ENCODE measurements at regions not wholly inside any gene's neighbourhood (a gene's known extent, or its start where the extent isn't known, plus 50 kb on each side); places are given as distances from the start of the nearest gene placed in this dataset.

DNA sequence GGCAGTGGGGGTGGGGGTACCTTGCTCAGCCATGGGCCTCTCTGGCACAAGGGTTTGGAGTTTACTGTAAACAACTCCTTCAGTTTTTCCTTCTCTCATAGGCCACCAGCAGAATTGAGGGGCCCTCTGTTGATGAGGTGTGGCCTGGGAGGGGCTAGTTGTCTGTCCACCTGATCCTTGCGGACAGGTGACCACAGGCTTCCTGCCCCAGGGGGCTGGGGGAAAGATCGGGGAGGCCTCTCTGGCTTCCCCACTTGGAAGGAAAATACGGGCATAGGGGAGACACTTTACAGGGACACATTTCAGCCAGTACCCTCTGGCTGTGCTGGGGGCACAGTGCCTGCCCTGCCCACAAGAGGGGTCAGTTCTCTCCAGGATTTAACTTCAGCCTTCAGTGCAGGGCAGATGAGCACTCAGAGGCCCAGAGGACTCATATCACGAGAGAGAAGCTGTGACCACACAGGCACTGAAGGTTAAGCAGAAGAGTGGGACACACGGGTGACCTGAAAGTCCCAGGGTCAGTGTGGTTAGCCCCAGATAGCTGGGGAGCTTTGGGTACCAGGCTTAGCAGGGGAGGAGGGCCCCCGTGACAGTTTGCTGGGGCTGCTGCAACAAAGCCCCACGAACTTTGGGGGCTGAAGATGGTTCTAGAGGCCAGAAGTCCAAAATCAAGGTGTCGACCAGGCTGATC is 245.9 kb downstream of the SEC14L1 start:
- TF ChIP-seq FOXM1 (IDR thresholded peaks at IDR 0.05; ENCODE audit: borderline replicate concordance, low read depth): no peak
- TF ChIP-seq CREB1 (IDR thresholded peaks at IDR 0.05; ENCODE audit: low read depth): no peak
- TF ChIP-seq ZBTB7A (IDR thresholded peaks at IDR 0.05; ENCODE audit: low read depth): no peak
- TF ChIP-seq, protein P1, sequence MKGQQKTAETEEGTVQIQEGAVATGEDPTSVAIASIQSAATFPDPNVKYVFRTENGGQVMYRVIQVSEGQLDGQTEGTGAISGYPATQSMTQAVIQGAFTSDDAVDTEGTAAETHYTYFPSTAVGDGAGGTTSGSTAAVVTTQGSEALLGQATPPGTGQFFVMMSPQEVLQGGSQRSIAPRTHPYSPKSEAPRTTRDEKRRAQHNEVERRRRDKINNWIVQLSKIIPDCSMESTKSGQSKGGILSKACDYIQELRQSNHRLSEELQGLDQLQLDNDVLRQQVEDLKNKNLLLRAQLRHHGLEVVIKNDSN (IDR thresholded peaks at IDR 0.05): no peak
- no peak for TF ChIP-seq NFIC (IDR thresholded peaks at IDR 0.05)
- no peak for TF ChIP-seq EGR1 (IDR thresholded peaks at IDR 0.05)
- TF ChIP-seq, protein P2, sequence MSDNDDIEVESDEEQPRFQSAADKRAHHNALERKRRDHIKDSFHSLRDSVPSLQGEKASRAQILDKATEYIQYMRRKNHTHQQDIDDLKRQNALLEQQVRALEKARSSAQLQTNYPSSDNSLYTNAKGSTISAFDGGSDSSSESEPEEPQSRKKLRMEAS (IDR thresholded peaks at IDR 0.05): no peak
- TF ChIP-seq RAD21 (IDR thresholded peaks at IDR 0.05; ENCODE audit: low read depth): no peak
- no peak for TF ChIP-seq TAF1 (IDR thresholded peaks at IDR 0.05; ENCODE audit: low read depth)
- no peak for TF ChIP-seq CEBPB (IDR thresholded peaks at IDR 0.05)
- TF ChIP-seq YY1 (IDR thresholded peaks at IDR 0.05; ENCODE audit: low read depth): no peak
- no peak for TF ChIP-seq TEAD4 (IDR thresholded peaks at IDR 0.05)
- TF ChIP-seq, protein P3, sequence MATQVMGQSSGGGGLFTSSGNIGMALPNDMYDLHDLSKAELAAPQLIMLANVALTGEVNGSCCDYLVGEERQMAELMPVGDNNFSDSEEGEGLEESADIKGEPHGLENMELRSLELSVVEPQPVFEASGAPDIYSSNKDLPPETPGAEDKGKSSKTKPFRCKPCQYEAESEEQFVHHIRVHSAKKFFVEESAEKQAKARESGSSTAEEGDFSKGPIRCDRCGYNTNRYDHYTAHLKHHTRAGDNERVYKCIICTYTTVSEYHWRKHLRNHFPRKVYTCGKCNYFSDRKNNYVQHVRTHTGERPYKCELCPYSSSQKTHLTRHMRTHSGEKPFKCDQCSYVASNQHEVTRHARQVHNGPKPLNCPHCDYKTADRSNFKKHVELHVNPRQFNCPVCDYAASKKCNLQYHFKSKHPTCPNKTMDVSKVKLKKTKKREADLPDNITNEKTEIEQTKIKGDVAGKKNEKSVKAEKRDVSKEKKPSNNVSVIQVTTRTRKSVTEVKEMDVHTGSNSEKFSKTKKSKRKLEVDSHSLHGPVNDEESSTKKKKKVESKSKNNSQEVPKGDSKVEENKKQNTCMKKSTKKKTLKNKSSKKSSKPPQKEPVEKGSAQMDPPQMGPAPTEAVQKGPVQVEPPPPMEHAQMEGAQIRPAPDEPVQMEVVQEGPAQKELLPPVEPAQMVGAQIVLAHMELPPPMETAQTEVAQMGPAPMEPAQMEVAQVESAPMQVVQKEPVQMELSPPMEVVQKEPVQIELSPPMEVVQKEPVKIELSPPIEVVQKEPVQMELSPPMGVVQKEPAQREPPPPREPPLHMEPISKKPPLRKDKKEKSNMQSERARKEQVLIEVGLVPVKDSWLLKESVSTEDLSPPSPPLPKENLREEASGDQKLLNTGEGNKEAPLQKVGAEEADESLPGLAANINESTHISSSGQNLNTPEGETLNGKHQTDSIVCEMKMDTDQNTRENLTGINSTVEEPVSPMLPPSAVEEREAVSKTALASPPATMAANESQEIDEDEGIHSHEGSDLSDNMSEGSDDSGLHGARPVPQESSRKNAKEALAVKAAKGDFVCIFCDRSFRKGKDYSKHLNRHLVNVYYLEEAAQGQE (IDR thresholded peaks at IDR 0.05; ENCODE audit: low read depth): no peak
- no peak for TF ChIP-seq TCF12 (IDR thresholded peaks at IDR 0.05; ENCODE audit: low read depth)
- no peak for TF ChIP-seq EP300 (IDR thresholded peaks at IDR 0.05; ENCODE audit: borderline replicate concordance)

DNA sequence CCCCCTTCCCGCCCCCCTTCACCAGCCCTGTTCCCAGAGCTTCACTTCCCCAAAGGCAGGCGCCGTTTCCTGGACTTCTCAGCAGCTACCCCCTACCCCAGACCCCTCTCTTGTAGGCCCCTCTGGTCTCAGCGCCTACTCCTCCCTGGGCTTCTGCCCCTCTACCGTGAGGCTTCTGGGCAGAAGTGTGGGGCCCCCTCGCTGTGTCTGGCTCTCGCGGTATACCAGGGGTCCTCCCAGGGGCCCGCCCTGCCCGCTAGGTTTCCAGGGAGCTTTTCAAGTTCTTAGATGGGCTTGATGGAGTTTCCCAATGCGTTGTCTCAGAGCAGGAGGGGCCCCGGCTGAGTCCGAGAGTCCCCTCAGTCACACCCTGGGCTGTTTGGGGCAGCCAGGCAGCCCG is 247.1 kb downstream of the SEC14L1 start:
- TF ChIP-seq TCF12 (IDR thresholded peaks at IDR 0.05; ENCODE audit: low read depth): no peak
- TF ChIP-seq RAD21 (IDR thresholded peaks at IDR 0.05; ENCODE audit: low read depth): no peak
- no peak for TF ChIP-seq FOXM1 (IDR thresholded peaks at IDR 0.05; ENCODE audit: borderline replicate concordance, low read depth)
- TF ChIP-seq CEBPB (IDR thresholded peaks at IDR 0.05): no peak
- TF ChIP-seq TAF1 (IDR thresholded peaks at IDR 0.05; ENCODE audit: low read depth): no peak
- TF ChIP-seq CREB1 (IDR thresholded peaks at IDR 0.05; ENCODE audit: low read depth): no peak
- TF ChIP-seq EP300 (IDR thresholded peaks at IDR 0.05; ENCODE audit: borderline replicate concordance): no peak
- no peak for TF ChIP-seq TEAD4 (IDR thresholded peaks at IDR 0.05)
- no peak for TF ChIP-seq NFIC (IDR thresholded peaks at IDR 0.05)
- TF ChIP-seq, protein P3 (IDR thresholded peaks at IDR 0.05; ENCODE audit: low read depth): no peak
- TF ChIP-seq EGR1 (IDR thresholded peaks at IDR 0.05): no peak
- TF ChIP-seq, protein P1 (IDR thresholded peaks at IDR 0.05): no peak
- no peak for TF ChIP-seq YY1 (IDR thresholded peaks at IDR 0.05; ENCODE audit: low read depth)
- TF ChIP-seq, protein P2 (IDR thresholded peaks at IDR 0.05): no peak
- no peak for TF ChIP-seq ZBTB7A (IDR thresholded peaks at IDR 0.05; ENCODE audit: low read depth)

DNA sequence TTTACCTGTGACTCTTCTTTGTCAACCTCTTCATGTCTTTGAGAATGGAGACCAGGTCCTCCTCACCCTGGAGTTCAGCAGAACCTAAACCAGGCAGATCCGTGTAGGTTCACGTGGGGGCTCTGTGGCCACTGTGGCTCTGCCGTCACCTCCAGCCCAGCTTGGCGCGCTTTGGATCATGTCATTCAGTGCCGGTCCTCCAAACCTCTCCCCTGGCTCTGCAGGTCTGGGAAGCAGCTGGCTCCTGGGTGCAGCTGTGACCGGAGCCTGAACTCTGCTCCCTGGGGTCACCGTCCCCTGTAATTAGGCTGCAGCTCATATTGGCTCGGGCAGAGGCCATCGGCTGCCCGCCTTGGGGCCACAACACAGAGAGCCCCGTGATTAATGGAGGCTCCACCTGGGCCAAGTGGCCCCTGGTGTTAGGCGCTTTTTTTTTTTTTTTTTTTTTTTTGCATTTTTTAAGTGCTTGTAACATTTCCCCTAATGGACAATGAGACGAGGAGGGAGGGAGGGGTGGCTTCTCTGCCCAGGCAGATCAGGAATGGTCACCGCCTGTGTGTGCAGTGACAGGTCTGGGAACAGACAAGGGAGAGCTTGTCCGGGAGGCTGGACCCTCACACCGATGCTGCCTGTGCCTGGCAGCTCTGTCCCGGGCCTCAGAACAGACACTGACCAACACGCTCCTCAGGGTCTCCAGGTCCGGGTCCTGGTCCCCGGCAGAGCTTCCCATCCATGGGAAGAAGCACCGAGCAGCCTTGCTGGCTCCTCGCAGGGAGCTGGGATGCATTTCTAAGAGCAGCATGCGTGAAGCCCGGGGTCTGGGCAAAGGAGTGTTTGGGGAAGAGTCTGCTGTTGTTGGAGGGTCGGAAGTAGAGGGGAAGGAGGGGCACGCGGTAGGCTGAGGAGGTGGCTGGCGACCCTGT is 247.9 kb downstream of the SEC14L1 start:
- TF ChIP-seq, protein P2 (IDR thresholded peaks at IDR 0.05): no peak
- TF ChIP-seq, protein P1 (IDR thresholded peaks at IDR 0.05): no peak
- no peak for TF ChIP-seq RAD21 (IDR thresholded peaks at IDR 0.05; ENCODE audit: low read depth)
- TF ChIP-seq CREB1 (IDR thresholded peaks at IDR 0.05; ENCODE audit: low read depth): no peak
- TF ChIP-seq NFIC (IDR thresholded peaks at IDR 0.05): no peak
- TF ChIP-seq EGR1 (IDR thresholded peaks at IDR 0.05): no peak
- TF ChIP-seq EP300 (IDR thresholded peaks at IDR 0.05; ENCODE audit: borderline replicate concordance): no peak
- TF ChIP-seq TCF12 (IDR thresholded peaks at IDR 0.05; ENCODE audit: low read depth): no peak
- no peak for TF ChIP-seq CEBPB (IDR thresholded peaks at IDR 0.05)

DNA sequence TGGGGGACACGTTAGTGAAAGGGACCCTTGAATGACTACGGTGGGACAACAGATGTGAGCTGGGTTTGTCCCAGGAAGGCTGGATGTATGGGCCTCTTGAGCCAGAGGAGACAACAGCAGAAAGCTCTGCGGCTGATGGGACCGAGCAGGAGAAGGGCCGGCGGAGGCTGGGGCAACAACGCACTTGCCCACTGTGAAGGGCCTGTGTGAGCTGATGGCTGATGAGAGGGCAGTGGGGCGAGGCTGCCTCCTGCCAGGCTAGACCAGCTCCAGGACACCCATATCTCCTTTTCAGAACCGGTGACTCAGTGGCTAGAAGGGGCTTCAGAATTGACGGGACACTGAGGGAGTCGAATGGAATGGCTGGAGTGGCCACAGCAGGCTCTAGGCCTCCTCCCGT is 250.1 kb downstream of the SEC14L1 start:
- no peak for TF ChIP-seq NFIC (IDR thresholded peaks at IDR 0.05)
- TF ChIP-seq EP300 (IDR thresholded peaks at IDR 0.05; ENCODE audit: borderline replicate concordance): no peak
- no peak for TF ChIP-seq TEAD4 (IDR thresholded peaks at IDR 0.05)
- no peak for TF ChIP-seq TCF12 (IDR thresholded peaks at IDR 0.05; ENCODE audit: low read depth)
- no peak for TF ChIP-seq FOXM1 (IDR thresholded peaks at IDR 0.05; ENCODE audit: borderline replicate concordance, low read depth)
- no peak for TF ChIP-seq CEBPB (IDR thresholded peaks at IDR 0.05)
- no peak for TF ChIP-seq EGR1 (IDR thresholded peaks at IDR 0.05)
- TF ChIP-seq YY1 (IDR thresholded peaks at IDR 0.05; ENCODE audit: low read depth): no peak
- no peak for TF ChIP-seq TAF1 (IDR thresholded peaks at IDR 0.05; ENCODE audit: low read depth)
- TF ChIP-seq RAD21 (IDR thresholded peaks at IDR 0.05; ENCODE audit: low read depth): no peak
- TF ChIP-seq ZBTB7A (IDR thresholded peaks at IDR 0.05; ENCODE audit: low read depth): no peak
- TF ChIP-seq, protein P1 (IDR thresholded peaks at IDR 0.05): no peak
- TF ChIP-seq CREB1 (IDR thresholded peaks at IDR 0.05; ENCODE audit: low read depth): no peak
- TF ChIP-seq, protein P2 (IDR thresholded peaks at IDR 0.05): no peak
- TF ChIP-seq, protein P3 (IDR thresholded peaks at IDR 0.05; ENCODE audit: low read depth): no peak

Measured in Ishikawa (cell line).